ENCODE measurements at regions not wholly inside any gene's neighbourhood (a gene's known extent, or its start where the extent isn't known, plus 50 kb on each side); places are given as distances from the start of the nearest gene placed in this dataset.

DNA sequence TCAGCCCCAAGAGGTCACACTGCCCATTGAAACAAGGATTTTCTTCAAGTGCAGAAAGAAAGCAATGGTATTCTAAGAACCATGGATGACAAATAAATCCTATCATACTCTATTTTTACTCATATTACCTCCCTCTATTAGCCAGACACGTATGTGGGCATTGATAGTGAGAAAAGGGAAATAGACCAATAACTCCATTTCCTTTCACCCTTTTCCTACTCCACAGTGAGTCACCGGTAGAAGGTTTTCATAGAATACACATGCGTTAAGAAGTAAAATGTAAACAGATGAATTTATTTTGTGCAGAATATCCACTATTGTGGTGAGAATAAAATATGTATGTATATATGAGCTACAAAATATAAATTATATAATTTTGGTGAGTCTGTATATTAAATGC, 568.9 kb upstream of the ADGRL4 start:
- H3K36me3 ChIP-seq: no peaks in the 10 kb centered on the region
- WGBS (ENCODE audit: insufficient coverage, low coverage, low lambda C conversion rate, missing lambda C conversion rate): 13% methylated on average over 3 of the region's 3 CpGs
- no peak for ATAC-seq

DNA sequence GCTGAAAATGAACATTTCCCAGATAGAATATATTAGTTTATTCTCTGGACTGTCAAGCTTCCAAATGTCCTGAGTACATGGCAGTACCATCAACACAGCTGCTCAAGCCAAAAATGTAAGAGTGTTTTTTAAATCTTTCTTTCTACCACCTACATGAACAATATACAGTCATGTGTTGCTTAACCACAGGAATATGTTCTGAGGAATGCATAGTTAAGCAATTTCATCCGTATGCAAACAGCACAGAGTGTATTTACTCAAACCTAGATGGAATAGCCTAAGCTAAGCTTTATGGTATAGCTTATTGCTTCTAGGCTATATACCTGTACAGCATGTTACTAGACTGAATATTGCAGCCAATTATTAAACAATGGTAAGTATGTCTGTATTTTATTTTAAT, 561.9 kb upstream of the ADGRL4 start:
- H3K4me3 ChIP-seq: no peak overlapping the region
- ATAC-seq (no peak), DNase-seq (no peak)
- 20% methylated on average over 1 of the region's 1 CpG for WGBS (ENCODE audit: insufficient coverage, low coverage, low lambda C conversion rate, missing lambda C conversion rate)
- H3K36me3 ChIP-seq: no peaks in the 10 kb centered on the region
- H3K9me3 ChIP-seq: no peaks in the 10 kb centered on the region
- no peak for TF ChIP-seq CTCF (IDR thresholded peaks at IDR 0.05)
- TF ChIP-seq POLR2A (IDR thresholded peaks at IDR 0.05): no peak
- H3K27ac ChIP-seq: no peak overlapping the region
- H3K27me3 ChIP-seq: no peaks in the 10 kb centered on the region
- H3K4me1 ChIP-seq: no peaks in the 10 kb centered on the region
- intact Hi-C loops (cut with DNase I): no loop called here

More for the DNA sequence above, 568.9 kb upstream of the ADGRL4 start:
- H3K9me3 ChIP-seq: no peaks in the 10 kb centered on the region
- no peak for DNase-seq
- no peak overlapping the region for H3K27ac ChIP-seq
- H3K27me3 ChIP-seq: no peaks in the 10 kb centered on the region
- H3K4me1 ChIP-seq: no peaks in the 10 kb centered on the region
- H3K4me3 ChIP-seq: no peak overlapping the region
- intact Hi-C loops (cut with DNase I): no loop called here
- TF ChIP-seq POLR2A (IDR thresholded peaks at IDR 0.05) (no peak), CTCF (IDR thresholded peaks at IDR 0.05) (no peak)

DNA sequence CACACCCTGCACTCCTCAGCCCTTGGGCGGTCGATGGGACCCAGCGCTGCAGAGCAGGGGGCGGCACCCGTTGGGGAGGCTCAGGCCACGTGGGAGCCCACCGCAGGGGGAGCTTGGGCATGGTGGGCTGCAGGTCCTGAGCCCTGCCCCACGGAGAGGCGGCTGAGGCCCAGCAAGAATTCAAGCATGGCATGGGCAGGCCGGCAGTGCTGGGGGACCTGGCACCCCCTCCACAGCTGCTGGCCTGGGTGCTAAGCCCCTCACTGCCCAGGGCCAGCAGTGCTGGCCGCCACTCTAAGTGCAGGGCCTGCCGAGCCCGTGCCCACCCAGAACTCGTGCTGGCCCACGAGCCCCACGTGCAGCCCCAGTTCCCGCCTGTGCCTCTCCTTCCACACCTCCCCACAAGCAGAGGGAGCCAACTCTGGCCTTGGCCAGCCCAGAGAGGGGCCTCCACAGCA, 555.0 kb upstream of the ADGRL4 start:
- H3K27ac ChIP-seq: no peak overlapping the region
- no peaks in the 10 kb centered on the region for H3K9me3 ChIP-seq
- no peak for DNase-seq
- H3K27me3 ChIP-seq: no peaks in the 10 kb centered on the region
- WGBS (ENCODE audit: insufficient coverage, low coverage, low lambda C conversion rate, missing lambda C conversion rate): 100% methylated on average over 2 of the region's 17 CpGs
- ATAC-seq: no peak
- H3K4me3 ChIP-seq: no peak overlapping the region
- intact Hi-C loops (cut with DNase I): no loop called here
- TF ChIP-seq CTCF (IDR thresholded peaks at IDR 0.05): no peak
- no peak for TF ChIP-seq POLR2A (IDR thresholded peaks at IDR 0.05)
- H3K36me3 ChIP-seq: no peaks in the 10 kb centered on the region
- H3K4me1 ChIP-seq: no peaks in the 10 kb centered on the region

- no peaks in the 10 kb centered on the region for H3K27me3 ChIP-seq
- DNase-seq (no peak), ATAC-seq (no peak)
- H3K27ac ChIP-seq: no peak overlapping the region
- H3K9me3 ChIP-seq: no peaks in the 10 kb centered on the region
- H3K36me3 ChIP-seq: no peaks in the 10 kb centered on the region
- H3K4me3 ChIP-seq: no peak overlapping the region
- H3K4me1 ChIP-seq: no peaks in the 10 kb centered on the region
- intact Hi-C loops (cut with DNase I): no loop called here
- TF ChIP-seq CTCF (IDR thresholded peaks at IDR 0.05): no peak
- no peak for TF ChIP-seq POLR2A (IDR thresholded peaks at IDR 0.05)
Measured at GRCh38 chr1:79556189-79556588, 549.7 kb upstream of the ADGRL4 start.

- no peaks in the 10 kb centered on the region for H3K9me3 ChIP-seq
- 56% methylated on average over 5 of the region's 5 CpGs for WGBS (ENCODE audit: insufficient coverage, low coverage, low lambda C conversion rate, missing lambda C conversion rate)
- no peak overlapping the region for H3K4me3 ChIP-seq
- DNase-seq: no peak
- no peaks in the 10 kb centered on the region for H3K27me3 ChIP-seq
- intact Hi-C loops (cut with DNase I): no loop called here
- no peak overlapping the region for H3K27ac ChIP-seq
- no peaks in the 10 kb centered on the region for H3K4me1 ChIP-seq
- no peak for TF ChIP-seq CTCF (IDR thresholded peaks at IDR 0.05)
- no peak for TF ChIP-seq POLR2A (IDR thresholded peaks at IDR 0.05)
- no peaks in the 10 kb centered on the region for H3K36me3 ChIP-seq
- no peak for ATAC-seq
Measured at GRCh38 chr1:79554688-79555087, 548.2 kb upstream of the ADGRL4 start.

All from right lobe of liver (tissue), 6 donors.